CD8-positive, alpha-beta memory T cell (primary cell): ENCODE measurements at regions not wholly inside any gene's neighbourhood (a gene's known extent, or its start where the extent isn't known, plus 50 kb on each side); places are given as distances from the start of the nearest gene placed in this dataset.

Experiments
- CTCF ChIA-PET: fragments of 350-600 bp; sonication (Branson Sonifier 250); formaldehyde crosslinking; loops from one replicate; lab custom pipeline; 2021; ENCODE audit warnings: antibody characterized with exemption; lab: Charles Lee
- POLR2A ChIA-PET: fragments of 350-600 bp; sonication (Branson Sonifier 250); formaldehyde crosslinking; loops from one replicate; lab custom pipeline; 2021; ENCODE audit warnings: antibody characterized with exemption; lab: Charles Lee
- DNase-seq, 5 donors: peaks; one replicate each; pipeline versions ENCODE4 v3.0.0 to v3.0.0-alpha.2; 2020 to 2022; ENCODE audit warnings: mixed read lengths in 1 of 5
- H3K27ac ChIP-seq: one replicate; pipeline ENCODE4 v1.7.0; 2013; ENCODE audit warnings: low read depth, mild to moderate bottlenecking, low read length, moderate library complexity
- H3K27me3 ChIP-seq: 2 replicates; pipeline ENCODE4 v1.7.0; 2013; ENCODE audit warnings: low read length, mild to moderate bottlenecking; ENCODE audit not compliant: insufficient read depth, poor library complexity, severe bottlenecking
- H3K36me3 ChIP-seq: 2 replicates; pipeline ENCODE4 v1.7.0; 2013; ENCODE audit warnings: mild to moderate bottlenecking, low read length, moderate library complexity; ENCODE audit not compliant: insufficient read depth
- H3K4me1 ChIP-seq: 2 replicates; pipeline ENCODE4 v1.7.0; 2013; ENCODE audit warnings: mild to moderate bottlenecking, low read length, moderate library complexity; ENCODE audit not compliant: insufficient read depth
- H3K4me3 ChIP-seq: 2 replicates; pipeline ENCODE4 v1.7.0; 2013; ENCODE audit warnings: mild to moderate bottlenecking, low read length
- H3K9me3 ChIP-seq: 2 replicates; pipeline ENCODE4 v1.7.0; 2013; ENCODE audit warnings: mild to moderate bottlenecking, low read length
- H3K27ac Mint-ChIP-seq, 8 donors: one replicate each; pipeline ENCODE4 v1.8.0; 2020 to 2021; ENCODE audit warnings: mixed read lengths in 8 of 8, mild to moderate bottlenecking in 6 of 8, inconsistent platforms in 3 of 8, moderate library complexity in 3 of 8
- H3K27me3 Mint-ChIP-seq, 2 donors: one replicate each; pipeline ENCODE4 v1.8.0; 2020 to 2021; ENCODE audit warnings: mixed read lengths in 2 of 2, mild to moderate bottlenecking in 1 of 2, moderate library complexity in 1 of 2
- H3K36me3 Mint-ChIP-seq, 3 donors: one replicate each; pipeline ENCODE4 v1.8.0; 2020 to 2021; ENCODE audit warnings: mixed read lengths in 3 of 3, inconsistent platforms in 1 of 3, mild to moderate bottlenecking in 1 of 3
- H3K4me1 Mint-ChIP-seq, 3 donors: one replicate each; pipeline ENCODE4 v1.8.0; 2020 to 2021; ENCODE audit warnings: mixed read lengths in 3 of 3, inconsistent platforms in 1 of 3, mild to moderate bottlenecking in 1 of 3
- H3K4me3 Mint-ChIP-seq, 7 donors: one replicate each; pipeline ENCODE4 v1.8.0; 2020 to 2021; ENCODE audit warnings: mixed read lengths in 7 of 7, mild to moderate bottlenecking in 6 of 7, moderate library complexity in 4 of 7, inconsistent platforms in 2 of 7
- H3K9me3 Mint-ChIP-seq, 5 donors: one replicate each; pipeline ENCODE4 v1.8.0; 2020 to 2022; ENCODE audit warnings: mixed read lengths in 5 of 5, mild to moderate bottlenecking in 3 of 5, moderate library complexity in 2 of 5, inconsistent platforms in 1 of 5

GRCh38 chr20:17883592-17884306 is 84.8 kb downstream of the SNX5 start:
- H3K27ac Mint-ChIP-seq = no peak overlapping the region
- Histone ChIP-seq H3K4me3 (no peak overlapping the region), H3K9me3 (no peaks in the 10 kb centered on the region), H3K27ac (no peak overlapping the region), H3K4me1 (no peaks in the 10 kb centered on the region), H3K27me3 (no peaks in the 10 kb centered on the region), H3K36me3 (no peaks in the 10 kb centered on the region)
- H3K36me3 Mint-ChIP-seq = no peaks in the 10 kb centered on the region
- no peaks in the 10 kb centered on the region for H3K9me3 Mint-ChIP-seq
- H3K27me3 Mint-ChIP-seq = peaks cover 17 to 42% of the 10 kb centered on the region in 2 donors
- POLR2A ChIA-PET = no interaction called here
- no peak for DNase-seq
- peaks cover 0 to 5% (median 3%) of the 10 kb centered on the region in 3 donors for H3K4me1 Mint-ChIP-seq
- no peak overlapping the region for H3K4me3 Mint-ChIP-seq
- CTCF ChIA-PET = no interaction called here

GRCh38 chr20:17882834-17883591 is 85.6 kb downstream of the SNX5 start:
- no peaks in the 10 kb centered on the region for H3K4me1 ChIP-seq
- H3K36me3 ChIP-seq = no peaks in the 10 kb centered on the region
- DNase-seq = no peak
- ChIA-PET CTCF (no interaction called here), POLR2A (no interaction called here)
- Mint-ChIP-seq H3K27me3 (peaks cover 11 to 38% of the 10 kb centered on the region in 2 donors), H3K4me3 (no peak overlapping the region), H3K4me1 (peaks cover 0 to 8% (median 6%) of the 10 kb centered on the region in 3 donors), H3K36me3 (no peaks in the 10 kb centered on the region), H3K27ac (peak overlapping the region in 1 of 8 donors; percentile 82), H3K9me3 (no peaks in the 10 kb centered on the region)
- H3K4me3 ChIP-seq = no peak overlapping the region
- H3K27ac ChIP-seq = no peak overlapping the region
- H3K27me3 ChIP-seq = no peaks in the 10 kb centered on the region
- H3K9me3 ChIP-seq = no peaks in the 10 kb centered on the region

DNA sequence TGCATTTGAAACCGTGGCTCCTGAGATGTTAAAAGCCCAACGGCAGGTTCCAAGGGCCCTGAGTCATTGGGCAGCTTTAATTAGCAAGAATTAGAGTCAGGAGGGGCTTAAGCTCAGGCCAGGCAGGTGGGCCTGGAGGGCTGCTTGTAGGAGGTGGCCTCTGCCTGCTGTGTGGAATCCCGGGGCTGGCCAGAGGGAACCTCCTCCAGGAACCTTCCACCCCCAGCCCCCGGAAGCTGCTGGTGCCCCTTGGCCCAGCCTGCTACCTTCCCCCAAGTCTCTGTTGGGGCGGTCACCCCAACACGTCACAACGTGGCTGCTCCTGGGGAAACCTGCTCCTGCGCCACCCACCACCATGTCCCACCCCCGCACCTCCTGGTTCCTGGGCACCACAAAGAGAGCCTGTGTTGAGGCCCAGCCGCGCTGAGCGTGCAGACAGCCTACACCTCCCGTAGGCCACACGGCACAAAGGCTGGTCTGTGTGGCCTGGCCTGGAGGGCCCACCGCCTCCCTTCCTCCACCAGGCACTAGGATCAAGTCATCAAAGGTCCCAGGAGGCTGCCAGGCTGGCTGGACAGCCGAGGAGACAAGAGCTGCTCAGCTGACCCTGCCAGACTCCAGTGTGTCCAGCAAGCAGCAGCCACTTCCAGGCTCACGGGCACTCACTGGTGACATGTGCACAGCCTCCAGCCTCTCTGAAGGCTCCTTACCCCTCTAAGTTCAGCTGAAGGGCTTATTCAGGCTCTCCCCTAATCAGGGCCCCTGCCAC is 86.3 kb downstream of the SNX5 start:
- no peak overlapping the region for H3K4me3 ChIP-seq
- H3K4me1 ChIP-seq = no peaks in the 10 kb centered on the region
- Mint-ChIP-seq H3K27me3 (peaks cover 4 to 39% of the 10 kb centered on the region in 2 donors), H3K4me3 (no peak overlapping the region), H3K36me3 (no peaks in the 10 kb centered on the region), H3K9me3 (no peaks in the 10 kb centered on the region), H3K27ac (no peak overlapping the region), H3K4me1 (peaks cover 0 to 8% (median 6%) of the 10 kb centered on the region in 3 donors)
- H3K36me3 ChIP-seq = no peaks in the 10 kb centered on the region
- no peaks in the 10 kb centered on the region for H3K9me3 ChIP-seq
- ChIA-PET POLR2A (no interaction called here), CTCF (no interaction called here)
- no peaks in the 10 kb centered on the region for H3K27me3 ChIP-seq
- DNase-seq = no peak
- H3K27ac ChIP-seq = no peak overlapping the region

GRCh38 chr20:17881741-17882064 is 86.9 kb downstream of the SNX5 start:
- H3K27ac ChIP-seq = no peak overlapping the region
- peaks cover 0 to 8% (median 6%) of the 10 kb centered on the region in 3 donors for H3K4me1 Mint-ChIP-seq
- H3K4me3 Mint-ChIP-seq = no peak overlapping the region
- no peak overlapping the region for H3K4me3 ChIP-seq
- H3K27ac Mint-ChIP-seq = peak overlapping the region in 1 of 8 donors; percentile 72
- no peaks in the 10 kb centered on the region for H3K36me3 Mint-ChIP-seq
- DNase-seq = no peak
- H3K36me3 ChIP-seq = no peaks in the 10 kb centered on the region
- ChIA-PET CTCF (no interaction called here), POLR2A (no interaction called here)
- H3K9me3 ChIP-seq = no peaks in the 10 kb centered on the region
- no peaks in the 10 kb centered on the region for H3K4me1 ChIP-seq
- no peaks in the 10 kb centered on the region for H3K9me3 Mint-ChIP-seq
- peaks cover 3 to 43% of the 10 kb centered on the region in 2 donors for H3K27me3 Mint-ChIP-seq
- H3K27me3 ChIP-seq = no peaks in the 10 kb centered on the region

GRCh38 chr20:17878912-17879602 is 89.5 kb downstream of the SNX5 start:
- no peaks in the 10 kb centered on the region for H3K36me3 ChIP-seq
- no peak for DNase-seq
- POLR2A ChIA-PET = no interaction called here
- H3K4me1 ChIP-seq = no peaks in the 10 kb centered on the region
- Mint-ChIP-seq H3K36me3 (no peaks in the 10 kb centered on the region), H3K4me1 (peaks cover 0 to 8% (median 6%) of the 10 kb centered on the region in 3 donors), H3K27me3 (peaks cover 1 to 29% of the 10 kb centered on the region in 2 donors), H3K27ac (no peak overlapping the region), H3K9me3 (no peaks in the 10 kb centered on the region), H3K4me3 (peak overlapping the region in 1 of 7 donors; percentile 59)
- CTCF ChIA-PET = no interaction called here
- H3K27me3 ChIP-seq = no peaks in the 10 kb centered on the region
- H3K4me3 ChIP-seq = no peak overlapping the region
- no peak overlapping the region for H3K27ac ChIP-seq
- H3K9me3 ChIP-seq = no peaks in the 10 kb centered on the region

DNA sequence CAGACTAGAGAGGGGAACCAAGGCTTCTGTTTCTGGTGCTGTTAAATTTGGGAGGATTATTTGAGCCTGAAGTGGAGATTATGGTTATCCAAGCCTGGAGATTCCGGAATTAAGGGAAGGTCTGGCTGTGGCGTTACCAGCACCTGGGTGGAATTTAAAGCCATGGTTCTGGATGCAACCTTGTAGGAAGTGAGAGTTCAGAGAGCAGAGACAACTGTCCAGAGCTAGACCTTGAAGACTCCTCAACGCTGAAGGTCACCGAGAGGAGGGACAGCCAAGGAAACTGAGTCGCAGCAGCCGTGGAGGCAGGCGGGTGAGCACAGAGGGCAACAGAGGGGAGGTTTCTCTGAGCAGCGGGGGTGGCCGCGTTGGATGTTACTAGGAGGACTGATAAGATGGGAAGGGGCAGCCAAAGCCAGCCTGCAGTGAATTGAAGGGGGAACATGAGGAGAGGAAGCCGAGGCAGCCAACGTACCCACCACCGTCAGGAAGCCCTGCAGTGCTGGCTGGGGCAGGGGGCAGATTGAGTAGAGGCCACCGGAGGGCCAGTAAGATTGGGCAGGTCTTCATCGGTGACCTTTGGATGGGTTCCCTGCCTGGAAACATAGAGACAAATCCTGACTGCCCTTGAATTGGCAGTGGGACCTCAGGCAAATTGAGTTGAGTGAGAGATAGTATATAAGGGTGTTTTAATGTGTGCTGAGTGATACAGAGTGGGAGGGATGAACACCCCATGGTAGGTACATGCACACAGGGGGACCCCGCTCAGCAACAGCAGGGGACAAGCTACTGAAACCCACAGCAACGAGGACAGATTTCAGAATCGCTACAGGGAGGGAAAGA is 90.3 kb downstream of the SNX5 start:
- CTCF ChIA-PET = no interaction called here
- POLR2A ChIA-PET = no interaction called here
- no peak overlapping the region for H3K27ac ChIP-seq

DNA sequence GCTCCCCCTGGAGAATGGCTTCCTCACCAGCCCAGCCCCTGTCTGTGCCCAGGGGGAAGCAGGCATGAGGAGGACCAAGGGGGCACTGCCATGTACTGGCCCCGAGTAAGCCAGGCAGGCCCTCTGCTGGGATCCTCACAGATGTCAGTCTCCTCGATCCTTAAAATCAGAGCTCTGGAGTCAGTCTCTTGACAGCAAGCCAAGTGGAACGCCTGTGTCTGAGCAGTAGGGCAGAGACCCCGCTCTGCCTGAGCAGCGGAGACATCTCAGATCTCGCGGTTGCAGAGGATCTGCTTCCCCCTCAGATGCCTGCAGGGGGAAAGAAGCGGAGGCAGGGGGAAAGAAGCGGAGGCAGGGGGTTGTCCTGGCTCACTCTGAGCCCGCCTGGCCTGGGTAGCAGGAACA is 92.6 kb downstream of the SNX5 start:
- Histone ChIP-seq H3K36me3 (no peaks in the 10 kb centered on the region), H3K27ac (no peak overlapping the region), H3K4me3 (no peak overlapping the region), H3K9me3 (no peaks in the 10 kb centered on the region), H3K4me1 (peaks cover 4% of the 10 kb centered on the region), H3K27me3 (no peaks in the 10 kb centered on the region)
- POLR2A ChIA-PET = no interaction called here
- DNase-seq = no peak
- Mint-ChIP-seq H3K9me3 (no peaks in the 10 kb centered on the region), H3K27ac (peak overlapping the region in 1 of 8 donors; percentile 25), H3K36me3 (no peaks in the 10 kb centered on the region), H3K4me3 (no peak overlapping the region), H3K27me3 (peaks cover 1 to 23% of the 10 kb centered on the region in 2 donors), H3K4me1 (peaks cover 11 to 25% (median 22%) of the 10 kb centered on the region in 3 donors)
- CTCF ChIA-PET = no interaction called here

More for the DNA sequence above, 90.3 kb downstream of the SNX5 start:
- Mint-ChIP-seq H3K27ac (peak overlapping the region in 1 of 8 donors; percentile 69), H3K4me1 (peaks cover 0 to 8% (median 6%) of the 10 kb centered on the region in 3 donors), H3K36me3 (no peaks in the 10 kb centered on the region), H3K27me3 (peaks cover 1 to 25% of the 10 kb centered on the region in 2 donors), H3K9me3 (no peaks in the 10 kb centered on the region), H3K4me3 (peak overlapping the region in 1 of 7 donors; percentile 59)
- H3K36me3 ChIP-seq = no peaks in the 10 kb centered on the region
- no peaks in the 10 kb centered on the region for H3K9me3 ChIP-seq
- no peaks in the 10 kb centered on the region for H3K27me3 ChIP-seq
- H3K4me1 ChIP-seq = no peaks in the 10 kb centered on the region
- no peak for DNase-seq
- no peak overlapping the region for H3K4me3 ChIP-seq
